Lower leg skin (tissue), 4 donors: ENCODE measurements at regions not wholly inside any gene's neighbourhood (a gene's known extent, or its start where the extent isn't known, plus 50 kb on each side); places are given as distances from the start of the nearest gene placed in this dataset.

ENCODE experiments used
- DNase-seq, 2 donors: peaks; one replicate each; pipeline ENCODE4 v3.0.0-alpha.2; 2019; ENCODE audit warnings: low spot score in 2 of 2
- H3K4me3 ChIP-seq: fragments of 200-600 bp; sonication (generic); 2 replicates; pipeline ENCODE4 v1.5.1; 2017; ENCODE audit warnings: mild to moderate bottlenecking, low read depth; ENCODE audit not compliant: poor library complexity, severe bottlenecking
- CTCF ChIP-seq, 3 donors: fragments of 450-650 bp; IDR thresholded peaks; one replicate each; pipeline ENCODE4 v1.5.1; 2016; ENCODE audit warnings: antibody characterized with exemption in 3 of 3, mild to moderate bottlenecking in 3 of 3, moderate library complexity in 2 of 3
- POLR2A ChIP-seq, 2 donors: fragments of 450-650 bp; IDR thresholded peaks; one replicate each; pipeline ENCODE4 v1.6.1; 2016 to 2017; ENCODE audit warnings: antibody characterized with exemption in 2 of 2, mild to moderate bottlenecking in 1 of 2, moderate library complexity in 1 of 2
- WGBS, 2 donors: methylation state at CpG; one replicate each; pipeline ENCODE4 v1.1.5; 2018; 5-methylcytosine and 5-hydroxymethylcytosine counted together
- intact Hi-C: fragments of 100-400 bp; cut with DNase I; formaldehyde crosslinking; loops from one replicate; pipeline ENCODE4 v1.15.0; 2023; ENCODE audit warnings: low total_unique reads

GRCh38 chr14:27435923-27436670 lies 838.3 kb upstream of the NOVA1 start:
- no peak for TF ChIP-seq CTCF (IDR thresholded peaks at IDR 0.05)
- TF ChIP-seq POLR2A (IDR thresholded peaks at IDR 0.05): no peak
- 76 to 84% methylated on average over 3 of the region's 3 CpGs for WGBS, 2 donors
- H3K4me3 ChIP-seq: no peak overlapping the region
- intact Hi-C loops: no loop called here
- DNase-seq: no peak

GRCh38 chr14:27484633-27485032 lies 886.8 kb upstream of the NOVA1 start:
- no peak for DNase-seq
- intact Hi-C loops: no loop called here
- TF ChIP-seq POLR2A (IDR thresholded peaks at IDR 0.05): no peak
- TF ChIP-seq CTCF (IDR thresholded peaks at IDR 0.05): no peak
- no peak overlapping the region for H3K4me3 ChIP-seq

DNA sequence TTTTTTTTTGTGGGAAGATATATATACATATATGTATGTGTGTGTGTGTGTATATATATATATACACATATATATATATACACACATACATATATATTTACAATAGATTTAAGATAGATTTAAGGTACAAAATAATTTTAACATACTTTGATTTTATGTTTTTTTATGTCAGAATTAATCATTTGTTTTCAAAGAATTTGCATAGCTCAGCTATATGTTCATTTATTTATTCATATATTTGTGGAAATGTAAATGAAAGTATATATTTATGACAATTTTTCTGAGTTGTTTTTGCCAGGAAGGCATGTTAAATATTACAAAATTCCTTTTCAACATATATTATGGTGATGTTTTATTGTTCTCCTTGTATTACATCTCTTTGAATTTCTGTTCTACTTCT lies 887.4 kb upstream of the NOVA1 start:
- H3K4me3 ChIP-seq: no peak overlapping the region
- DNase-seq: no peak
- no peak for TF ChIP-seq CTCF (IDR thresholded peaks at IDR 0.05)
- no peak for TF ChIP-seq POLR2A (IDR thresholded peaks at IDR 0.05)
- intact Hi-C loops: no loop called here

DNA sequence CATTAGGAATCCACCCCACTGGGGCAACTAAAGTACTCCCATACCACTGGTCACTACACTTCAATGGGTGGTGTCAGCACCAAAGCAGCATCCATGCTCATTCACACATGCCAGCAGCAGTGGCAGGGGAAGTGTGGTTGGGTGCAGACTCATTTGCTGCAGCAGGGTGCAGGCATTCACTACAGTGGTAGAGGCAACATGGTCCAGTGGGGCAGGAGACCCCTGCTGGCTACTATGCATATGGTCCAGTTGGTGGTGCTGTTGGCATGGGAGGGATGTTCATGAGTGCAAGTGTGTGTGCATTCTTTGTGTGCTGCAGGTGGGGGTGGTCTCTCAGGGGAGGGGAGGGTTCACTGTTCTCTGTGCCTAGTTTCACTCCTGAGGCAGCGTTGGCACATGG lies 908.4 kb upstream of the NOVA1 start:
- TF ChIP-seq CTCF (IDR thresholded peaks at IDR 0.05) (no peak), POLR2A (IDR thresholded peaks at IDR 0.05) (no peak)
- no peak for DNase-seq
- intact Hi-C loops: no loop called here
- 80 to 89% methylated on average over 1 of the region's 1 CpG for whole genome bisulfite sequencing, 2 donors
- no peak overlapping the region for H3K4me3 ChIP-seq

DNA sequence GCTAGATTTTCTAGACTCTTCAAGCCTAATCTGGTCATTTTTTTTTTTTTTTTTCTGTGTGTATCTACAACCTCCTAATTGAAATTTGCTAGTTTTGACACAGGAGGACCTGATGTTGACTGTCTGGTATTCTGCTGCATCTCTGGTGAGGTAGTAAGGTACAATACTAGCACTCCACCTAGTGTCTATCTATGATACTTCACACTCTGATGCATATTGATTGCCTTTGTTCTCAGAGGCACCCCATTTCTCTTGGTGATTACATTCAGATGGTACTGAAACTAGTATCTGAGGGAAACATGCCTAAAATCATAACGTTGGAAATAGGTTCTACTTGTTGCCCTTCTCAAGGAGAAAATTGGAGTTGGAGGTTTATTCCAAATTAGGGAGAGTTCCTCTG lies 930.5 kb upstream of the NOVA1 start:
- no peak for TF ChIP-seq CTCF (IDR thresholded peaks at IDR 0.05)
- no peak for TF ChIP-seq POLR2A (IDR thresholded peaks at IDR 0.05)
- no peak for DNase-seq
- H3K4me3 ChIP-seq: no peak overlapping the region
- intact Hi-C loops: no loop called here
- WGBS, 2 donors: 5 to 13% methylated on average over 1 of the region's 1 CpG

DNA sequence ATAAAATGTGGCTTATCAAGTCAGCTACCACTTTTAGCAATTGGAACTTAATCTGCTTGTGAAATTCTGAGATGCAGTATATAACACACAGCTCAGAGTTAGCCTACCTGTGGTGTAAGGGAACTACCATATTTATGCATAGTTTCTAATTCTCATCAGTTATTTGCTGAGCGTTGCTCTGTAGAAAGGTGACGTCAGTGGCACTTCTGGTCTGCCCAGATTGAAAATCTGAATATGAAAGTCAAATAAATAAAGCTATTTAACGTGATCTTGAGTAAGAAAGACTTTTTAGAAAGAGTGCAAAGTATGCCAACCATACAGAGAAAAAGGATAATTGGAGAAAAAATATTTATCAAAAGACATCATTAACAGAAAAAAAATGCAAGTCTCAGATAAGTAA lies 938.9 kb upstream of the NOVA1 start:
- intact Hi-C loops: no loop called here
- WGBS, 2 donors: 69 to 80% methylated on average over 3 of the region's 3 CpGs
- no peak overlapping the region for H3K4me3 ChIP-seq
- no peak for DNase-seq
- no peak for TF ChIP-seq CTCF (IDR thresholded peaks at IDR 0.05)
- TF ChIP-seq POLR2A (IDR thresholded peaks at IDR 0.05): no peak
